ENCODE measurements at regions not wholly inside any gene's neighbourhood (a gene's known extent, or its start where the extent isn't known, plus 50 kb on each side); places are given as distances from the start of the nearest gene placed in this dataset.
"Not testable (repeated sequence)": the region's sequence is repeated elsewhere in the genome, so short reads cannot be mapped to it uniquely, and the experiment has no call there.

DNA sequence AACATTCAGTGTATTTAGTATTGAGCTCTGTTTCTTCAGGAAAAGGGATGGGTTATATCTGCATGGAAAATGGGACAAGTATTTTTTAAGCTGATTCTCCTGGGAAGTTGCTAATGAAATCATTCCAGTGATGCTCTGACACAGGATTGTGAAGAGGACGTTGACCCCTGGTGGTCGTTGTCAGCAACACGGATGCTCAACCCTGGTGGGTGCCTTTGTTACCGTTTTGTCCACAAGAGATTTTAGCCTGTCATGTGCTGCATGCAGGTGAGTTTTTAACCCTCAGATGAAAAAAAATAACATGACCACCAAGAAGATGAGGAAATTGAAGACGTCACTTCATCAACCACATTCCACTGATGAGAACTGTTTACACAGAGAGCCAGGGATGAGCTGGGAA is 1186.1 kb downstream of the TMEM121 start:
- TF ChIP-seq, protein P1, sequence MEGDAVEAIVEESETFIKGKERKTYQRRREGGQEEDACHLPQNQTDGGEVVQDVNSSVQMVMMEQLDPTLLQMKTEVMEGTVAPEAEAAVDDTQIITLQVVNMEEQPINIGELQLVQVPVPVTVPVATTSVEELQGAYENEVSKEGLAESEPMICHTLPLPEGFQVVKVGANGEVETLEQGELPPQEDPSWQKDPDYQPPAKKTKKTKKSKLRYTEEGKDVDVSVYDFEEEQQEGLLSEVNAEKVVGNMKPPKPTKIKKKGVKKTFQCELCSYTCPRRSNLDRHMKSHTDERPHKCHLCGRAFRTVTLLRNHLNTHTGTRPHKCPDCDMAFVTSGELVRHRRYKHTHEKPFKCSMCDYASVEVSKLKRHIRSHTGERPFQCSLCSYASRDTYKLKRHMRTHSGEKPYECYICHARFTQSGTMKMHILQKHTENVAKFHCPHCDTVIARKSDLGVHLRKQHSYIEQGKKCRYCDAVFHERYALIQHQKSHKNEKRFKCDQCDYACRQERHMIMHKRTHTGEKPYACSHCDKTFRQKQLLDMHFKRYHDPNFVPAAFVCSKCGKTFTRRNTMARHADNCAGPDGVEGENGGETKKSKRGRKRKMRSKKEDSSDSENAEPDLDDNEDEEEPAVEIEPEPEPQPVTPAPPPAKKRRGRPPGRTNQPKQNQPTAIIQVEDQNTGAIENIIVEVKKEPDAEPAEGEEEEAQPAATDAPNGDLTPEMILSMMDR (conservative IDR thresholded peaks at IDR 0.05; ENCODE audit: low read depth, low read length), result not testable (repeated sequence)
- TF ChIP-seq EZH2 (IDR thresholded peaks at IDR 0.05; ENCODE audit: low read length, unreplicated experiment), result not testable (repeated sequence)
